BE2C (cell line): ENCODE measurements at regions not wholly inside any gene's neighbourhood (a gene's known extent, or its start where the extent isn't known, plus 50 kb on each side); places are given as distances from the start of the nearest gene placed in this dataset.

Source experiments
- DNase-seq: peaks from one replicate; pipeline ENCODE4 v3.0.0-alpha.2; 2020
- H3K27me3 ChIP-seq: fragments of 250-450 bp; sonication (Bioruptor Pico); 2 replicates; pipeline ENCODE4 v1.5.1; 2020; ENCODE audit warnings: mild to moderate bottlenecking
- H3K36me3 ChIP-seq: fragments of 250-450 bp; sonication (Bioruptor Pico); 2 replicates; pipeline ENCODE4 v1.5.1; 2020; ENCODE audit warnings: mild to moderate bottlenecking
- H3K4me1 ChIP-seq: fragments of 250-450 bp; sonication (Bioruptor Pico); 2 replicates; pipeline ENCODE4 v1.5.1; 2020
- H3K4me3 ChIP-seq: 2 replicates; pipeline ENCODE4 v1.5.1; 2011; ENCODE audit warnings: low read depth, low read length
- H3K9me3 ChIP-seq: fragments of 250-450 bp; sonication (Bioruptor Pico); 2 replicates; pipeline ENCODE4 v1.5.1; 2020
- TF ChIP-seq, protein P1 (sequence below): IDR thresholded peaks from 2 replicates; pipeline ENCODE4 v1.5.1; 2012; ENCODE audit warnings: mild to moderate bottlenecking, low read depth, low read length

- TF ChIP-seq, protein P1, sequence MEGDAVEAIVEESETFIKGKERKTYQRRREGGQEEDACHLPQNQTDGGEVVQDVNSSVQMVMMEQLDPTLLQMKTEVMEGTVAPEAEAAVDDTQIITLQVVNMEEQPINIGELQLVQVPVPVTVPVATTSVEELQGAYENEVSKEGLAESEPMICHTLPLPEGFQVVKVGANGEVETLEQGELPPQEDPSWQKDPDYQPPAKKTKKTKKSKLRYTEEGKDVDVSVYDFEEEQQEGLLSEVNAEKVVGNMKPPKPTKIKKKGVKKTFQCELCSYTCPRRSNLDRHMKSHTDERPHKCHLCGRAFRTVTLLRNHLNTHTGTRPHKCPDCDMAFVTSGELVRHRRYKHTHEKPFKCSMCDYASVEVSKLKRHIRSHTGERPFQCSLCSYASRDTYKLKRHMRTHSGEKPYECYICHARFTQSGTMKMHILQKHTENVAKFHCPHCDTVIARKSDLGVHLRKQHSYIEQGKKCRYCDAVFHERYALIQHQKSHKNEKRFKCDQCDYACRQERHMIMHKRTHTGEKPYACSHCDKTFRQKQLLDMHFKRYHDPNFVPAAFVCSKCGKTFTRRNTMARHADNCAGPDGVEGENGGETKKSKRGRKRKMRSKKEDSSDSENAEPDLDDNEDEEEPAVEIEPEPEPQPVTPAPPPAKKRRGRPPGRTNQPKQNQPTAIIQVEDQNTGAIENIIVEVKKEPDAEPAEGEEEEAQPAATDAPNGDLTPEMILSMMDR = no peak
- no peak for DNase-seq
- H3K27me3 ChIP-seq = no peaks in the 10 kb centered on the region
- no peaks in the 10 kb centered on the region for H3K9me3 ChIP-seq
- H3K36me3 ChIP-seq = no peaks in the 10 kb centered on the region
- H3K4me1 ChIP-seq = no peaks in the 10 kb centered on the region
- no peak overlapping the region for H3K4me3 ChIP-seq
Measured at GRCh38 chr2:145339646-145340045, 819.7 kb upstream of the ZEB2 start.

DNA sequence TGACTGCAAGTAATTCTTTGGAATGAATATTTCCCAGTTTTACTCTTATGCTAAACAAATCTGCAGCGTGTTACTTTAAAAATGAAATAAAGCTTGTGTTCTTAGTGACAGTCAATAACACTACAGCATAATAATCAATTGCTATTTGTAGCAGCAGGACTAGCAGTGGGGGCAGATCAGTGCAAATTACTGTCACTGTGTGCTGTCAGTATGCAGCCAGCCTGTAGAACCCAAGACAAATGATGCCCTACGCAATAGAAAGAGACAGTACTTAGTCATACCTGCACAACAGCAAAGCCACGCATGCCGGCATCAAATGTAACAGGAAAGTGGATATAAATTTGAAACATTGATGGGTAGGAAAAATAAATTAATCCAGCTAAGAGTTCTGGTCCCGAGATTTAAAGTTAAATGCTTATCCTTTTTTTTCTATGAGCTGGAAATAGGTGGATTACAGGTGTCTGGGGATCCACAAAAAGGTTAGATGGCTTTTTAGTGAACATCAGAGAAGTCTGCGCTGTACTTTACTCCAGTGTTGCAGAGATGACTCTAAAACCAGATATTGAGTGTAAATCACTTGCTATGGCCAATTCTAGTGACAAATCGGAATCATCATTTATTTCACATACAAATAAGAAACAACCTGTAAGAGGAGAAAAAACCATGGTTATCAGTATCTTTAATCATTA, 812.4 kb upstream of the ZEB2 start:
- DNase-seq = no peak
- H3K27me3 ChIP-seq = no peaks in the 10 kb centered on the region
- no peaks in the 10 kb centered on the region for H3K9me3 ChIP-seq
- H3K4me3 ChIP-seq = no peak overlapping the region
- TF ChIP-seq, protein P1 = no peak
- H3K36me3 ChIP-seq = no peaks in the 10 kb centered on the region
- no peaks in the 10 kb centered on the region for H3K4me1 ChIP-seq

GRCh38 chr2:145329971-145330370, 810.1 kb upstream of the ZEB2 start:
- Histone ChIP-seq H3K4me3 (no peak overlapping the region), H3K4me1 (no peaks in the 10 kb centered on the region), H3K9me3 (no peaks in the 10 kb centered on the region), H3K27me3 (no peaks in the 10 kb centered on the region), H3K36me3 (no peaks in the 10 kb centered on the region)
- DNase-seq = no peak
- TF ChIP-seq, protein P1 = no peak

DNA sequence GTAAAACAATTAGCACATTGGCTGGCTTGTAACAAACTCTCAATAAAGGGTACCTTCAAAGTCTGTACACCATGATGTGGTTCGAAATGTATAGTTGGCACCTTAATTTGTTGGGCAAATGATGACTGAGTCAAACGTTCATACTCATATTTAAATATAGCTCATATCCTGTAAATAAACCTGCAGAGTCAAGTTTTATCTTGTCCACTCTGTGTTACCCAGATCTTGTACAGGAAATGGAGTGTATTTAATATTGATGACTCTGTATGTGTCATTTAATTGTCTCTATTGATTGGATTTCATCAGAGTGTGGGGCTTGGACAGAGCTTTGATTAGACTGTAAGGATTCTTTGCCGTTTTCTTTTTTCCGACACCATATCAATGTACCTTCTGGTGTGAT, 805.6 kb upstream of the ZEB2 start:
- Histone ChIP-seq H3K4me1 (no peaks in the 10 kb centered on the region), H3K27me3 (no peaks in the 10 kb centered on the region), H3K9me3 (no peaks in the 10 kb centered on the region), H3K36me3 (no peaks in the 10 kb centered on the region), H3K4me3 (no peak overlapping the region)
- no peak for DNase-seq
- TF ChIP-seq, protein P1 = no peak

DNA sequence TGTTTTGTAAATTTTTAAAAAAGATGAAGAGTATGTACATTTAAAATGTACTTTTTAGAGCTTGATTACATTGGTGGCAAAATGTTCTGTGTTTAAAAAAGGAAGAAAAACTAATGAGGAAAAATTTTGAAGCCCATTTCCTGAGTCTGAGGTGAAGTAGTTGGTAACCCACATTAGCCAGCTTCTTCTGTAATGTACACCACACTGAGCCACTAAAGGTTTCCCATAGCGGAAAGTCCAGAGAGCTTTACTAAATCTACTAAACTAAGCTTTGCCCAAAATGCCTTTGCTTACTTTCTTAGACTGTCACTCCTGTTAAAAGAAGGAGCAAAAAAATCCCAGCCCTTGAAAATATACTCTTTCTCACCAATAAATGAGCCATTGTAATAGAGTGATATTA, 804.8 kb upstream of the ZEB2 start:
- no peaks in the 10 kb centered on the region for H3K4me1 ChIP-seq
- TF ChIP-seq, protein P1 = no peak
- no peak overlapping the region for H3K4me3 ChIP-seq

DNA sequence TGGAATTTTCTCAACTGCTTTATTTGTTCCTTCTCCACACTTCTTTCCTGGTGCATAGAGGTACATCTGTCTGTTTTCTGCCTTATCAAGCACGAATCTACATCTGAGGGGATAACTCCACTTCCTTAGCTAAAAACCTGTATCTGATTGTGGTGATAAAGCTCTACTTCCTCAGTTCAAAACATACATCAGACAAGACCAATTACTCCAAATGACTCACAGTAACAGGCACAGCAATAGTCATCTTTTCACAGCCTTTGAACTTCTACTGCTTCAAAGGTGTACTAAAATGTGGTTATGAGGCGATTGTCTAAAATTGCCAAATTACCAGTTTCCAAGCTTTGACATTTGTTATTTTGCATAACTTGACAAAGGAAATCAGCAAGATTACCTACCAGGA, 803.6 kb upstream of the ZEB2 start:
- DNase-seq = no peak
- no peaks in the 10 kb centered on the region for H3K9me3 ChIP-seq
- H3K27me3 ChIP-seq = no peaks in the 10 kb centered on the region
- no peaks in the 10 kb centered on the region for H3K36me3 ChIP-seq
- H3K4me1 ChIP-seq = no peaks in the 10 kb centered on the region
- TF ChIP-seq, protein P1 = no peak
- H3K4me3 ChIP-seq = no peak overlapping the region

More for the DNA sequence above, 804.8 kb upstream of the ZEB2 start:
- DNase-seq = no peak
- Histone ChIP-seq H3K9me3 (no peaks in the 10 kb centered on the region), H3K27me3 (no peaks in the 10 kb centered on the region), H3K36me3 (no peaks in the 10 kb centered on the region)
